OCI-LY1 (cell line): ENCODE measurements at regions not wholly inside any gene's neighbourhood (a gene's known extent, or its start where the extent isn't known, plus 50 kb on each side); places are given as distances from the start of the nearest gene placed in this dataset.

Experiments
- H2AFZ ChIP-seq: fragments of 200-600 bp; sonication (generic), shearing (Covaris generic); 2 replicates; pipeline ENCODE4 v1.6.0; 2014; ENCODE audit warnings: antibody characterized with exemption, mild to moderate bottlenecking, low read length
- H3F3A ChIP-seq: fragments of 200-600 bp; sonication (generic), shearing (Covaris generic); 2 replicates; pipeline ENCODE4 v1.6.0; 2014; ENCODE audit warnings: mild to moderate bottlenecking, antibody characterized with exemption, low read length, moderate library complexity; ENCODE audit not compliant: insufficient read depth
- H3K27ac ChIP-seq: fragments of 200-600 bp; sonication (generic); 2 replicates; pipeline ENCODE4 v1.5.1; 2014; ENCODE audit warnings: low read length, mixed run types, mild to moderate bottlenecking, low read depth; ENCODE audit not compliant: poor library complexity, severe bottlenecking
- H3K27me3 ChIP-seq: fragments of 200-600 bp; sonication (generic); 2 replicates; pipeline ENCODE4 v1.6.0; 2014; ENCODE audit warnings: antibody characterized with exemption, mild to moderate bottlenecking, low read length, moderate library complexity; ENCODE audit not compliant: insufficient read depth
- H3K36me3 ChIP-seq: fragments of 200-600 bp; sonication (generic); 2 replicates; pipeline ENCODE4 v1.6.1; 2014; ENCODE audit warnings: mild to moderate bottlenecking, antibody characterized with exemption, low read length, moderate library complexity, mixed read lengths; ENCODE audit not compliant: insufficient read depth
- H3K4me1 ChIP-seq: fragments of 200-600 bp; sonication (generic); 2 replicates; pipeline ENCODE4 v1.5.1; 2014; ENCODE audit warnings: mild to moderate bottlenecking, low read length, moderate library complexity; ENCODE audit not compliant: insufficient read depth, severe bottlenecking
- H3K4me2 ChIP-seq: fragments of 200-600 bp; sonication (generic), shearing (Covaris generic); 2 replicates; pipeline ENCODE4 v1.6.1; 2014; ENCODE audit warnings: low read length
- H3K4me3 ChIP-seq: fragments of 200-600 bp; sonication (generic); 2 replicates; pipeline ENCODE4 v1.5.1; 2014; ENCODE audit warnings: low read length, low read depth, mild to moderate bottlenecking, mixed read lengths; ENCODE audit not compliant: poor library complexity, severe bottlenecking
- H3K79me2 ChIP-seq: fragments of 200-600 bp; shearing (Covaris generic); 2 replicates; pipeline ENCODE4 v1.6.1; 2016; ENCODE audit warnings: mixed run types, low read length, mixed read lengths; ENCODE audit not compliant: insufficient read depth
- H3K9ac ChIP-seq: fragments of 200-600 bp; sonication (generic), shearing (Covaris generic); 2 replicates; pipeline ENCODE4 v1.6.1; 2014; ENCODE audit warnings: mild to moderate bottlenecking, low read length, mixed read lengths
- H3K9me2 ChIP-seq: fragments of 200-600 bp; sonication (generic), shearing (Covaris generic); 2 replicates; pipeline ENCODE4 v1.6.1; 2014; ENCODE audit warnings: low read depth, mild to moderate bottlenecking, low read length, mixed read lengths
- H3K9me3 ChIP-seq: fragments of 200-600 bp; shearing (Covaris generic); 2 replicates; pipeline ENCODE4 v1.6.1; 2014; ENCODE audit warnings: low read length, mixed read lengths
- H4K20me1 ChIP-seq: fragments of 200-600 bp; sonication (generic), shearing (Covaris generic); 2 replicates; pipeline ENCODE4 v1.6.0; 2016; ENCODE audit warnings: mild to moderate bottlenecking, low read length; ENCODE audit not compliant: insufficient read depth
- EZH2 ChIP-seq: fragments of 200-600 bp; sonication (generic), shearing (Covaris generic); IDR thresholded peaks from 2 replicates; pipeline ENCODE4 v1.8.0; 2017; ENCODE audit warnings: borderline replicate concordance, mixed run types, mild to moderate bottlenecking, antibody characterized with exemption, low read length, moderate library complexity, mixed read lengths
- TF ChIP-seq, protein P1 (sequence below): fragments of 200-600 bp; sonication (generic), shearing (Covaris generic); IDR thresholded peaks from 2 replicates; pipeline ENCODE4 v1.5.1; 2017; ENCODE audit warnings: mild to moderate bottlenecking, antibody characterized with exemption, low read length, moderate library complexity, mixed read lengths

DNA sequence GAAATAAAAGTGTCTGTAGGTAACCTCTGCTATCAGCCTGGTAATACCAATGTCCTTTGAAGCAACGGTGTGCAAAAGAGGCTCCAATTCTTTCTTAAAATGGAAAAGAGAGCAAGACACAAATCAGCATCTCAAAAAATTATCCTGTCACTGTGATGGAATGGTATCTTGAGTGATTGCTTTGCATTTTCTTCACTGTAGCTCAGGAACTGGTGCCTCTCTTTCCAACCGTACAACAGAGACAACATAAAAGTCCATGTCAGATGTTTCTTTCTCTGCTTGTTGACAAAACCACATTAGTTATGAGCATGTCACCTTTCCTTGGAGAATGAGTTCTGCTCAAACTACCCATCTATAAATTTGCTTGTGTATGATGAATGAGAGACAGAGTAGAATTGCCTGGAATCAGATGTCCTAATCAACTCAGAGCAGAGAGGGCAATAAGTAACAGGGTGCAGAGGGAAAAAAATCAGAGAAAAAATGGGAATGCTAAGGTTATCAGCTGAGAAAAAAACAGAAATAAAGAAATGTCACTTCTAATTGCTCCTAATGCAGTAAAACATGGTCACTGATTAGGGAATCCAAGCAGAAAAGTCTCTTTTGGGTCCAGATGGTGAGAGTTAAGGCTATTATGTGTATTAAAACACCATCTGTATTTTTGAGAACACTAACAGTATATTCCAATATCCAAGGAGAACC lies 465.0 kb upstream of the ATP2B1 start:
- Histone ChIP-seq H3K9me3 (no peaks in the 10 kb centered on the region), H3K9me2 (no peaks in the 10 kb centered on the region), H3K79me2 (no peaks in the 10 kb centered on the region), H3K36me3 (no peaks in the 10 kb centered on the region), H3K4me2 (no peak overlapping the region), H3K4me1 (no peaks in the 10 kb centered on the region), H3K27ac (no peak overlapping the region), H3K4me3 (no peak overlapping the region), H2AFZ (no peak overlapping the region), H3K9ac (no peak overlapping the region), H3K27me3 (no peaks in the 10 kb centered on the region), H4K20me1 (no peaks in the 10 kb centered on the region), H3F3A (no peaks in the 10 kb centered on the region)
- TF ChIP-seq, protein P1, sequence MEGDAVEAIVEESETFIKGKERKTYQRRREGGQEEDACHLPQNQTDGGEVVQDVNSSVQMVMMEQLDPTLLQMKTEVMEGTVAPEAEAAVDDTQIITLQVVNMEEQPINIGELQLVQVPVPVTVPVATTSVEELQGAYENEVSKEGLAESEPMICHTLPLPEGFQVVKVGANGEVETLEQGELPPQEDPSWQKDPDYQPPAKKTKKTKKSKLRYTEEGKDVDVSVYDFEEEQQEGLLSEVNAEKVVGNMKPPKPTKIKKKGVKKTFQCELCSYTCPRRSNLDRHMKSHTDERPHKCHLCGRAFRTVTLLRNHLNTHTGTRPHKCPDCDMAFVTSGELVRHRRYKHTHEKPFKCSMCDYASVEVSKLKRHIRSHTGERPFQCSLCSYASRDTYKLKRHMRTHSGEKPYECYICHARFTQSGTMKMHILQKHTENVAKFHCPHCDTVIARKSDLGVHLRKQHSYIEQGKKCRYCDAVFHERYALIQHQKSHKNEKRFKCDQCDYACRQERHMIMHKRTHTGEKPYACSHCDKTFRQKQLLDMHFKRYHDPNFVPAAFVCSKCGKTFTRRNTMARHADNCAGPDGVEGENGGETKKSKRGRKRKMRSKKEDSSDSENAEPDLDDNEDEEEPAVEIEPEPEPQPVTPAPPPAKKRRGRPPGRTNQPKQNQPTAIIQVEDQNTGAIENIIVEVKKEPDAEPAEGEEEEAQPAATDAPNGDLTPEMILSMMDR = no peak
- TF ChIP-seq EZH2 = no peak

DNA sequence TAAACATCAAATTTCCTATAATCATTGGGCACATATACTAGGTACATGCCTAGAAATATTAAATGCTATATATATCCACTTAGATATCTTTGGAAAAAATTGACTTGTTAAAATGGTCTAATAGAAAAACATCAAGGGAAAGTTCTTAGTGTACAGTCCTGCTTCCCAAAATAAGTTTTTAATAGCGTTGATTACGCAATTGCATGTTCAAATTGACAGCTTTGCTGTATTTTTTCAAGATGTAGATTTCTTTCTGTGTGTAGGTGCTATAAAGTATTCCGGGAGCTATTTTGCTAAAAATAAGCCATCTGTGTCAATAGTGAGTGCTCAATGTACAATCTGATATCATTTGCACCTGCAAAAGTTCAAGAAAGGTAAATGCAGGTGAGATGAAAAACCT lies 463.9 kb upstream of the ATP2B1 start:
- H3K27ac ChIP-seq = no peak overlapping the region

DNA sequence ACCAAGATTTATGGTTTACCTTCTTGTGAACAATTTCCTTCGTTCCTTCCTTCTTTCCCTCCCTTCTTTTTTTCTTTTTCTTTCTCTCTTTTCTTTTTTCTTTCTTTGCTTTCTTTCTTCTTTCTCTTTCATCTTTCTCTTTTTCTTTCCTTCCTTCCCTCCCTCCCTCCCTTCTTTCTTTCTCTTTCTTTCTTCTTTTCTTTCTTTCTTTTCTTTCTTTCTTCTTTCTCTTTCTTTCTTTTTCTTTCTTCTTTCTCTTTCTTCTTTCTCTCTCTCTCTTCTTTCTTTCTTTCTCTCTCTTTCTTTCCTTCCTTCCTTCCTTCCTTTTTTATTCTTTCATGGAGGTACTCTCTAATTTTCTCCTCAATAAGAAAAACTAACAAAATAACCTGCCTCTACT lies 462.1 kb upstream of the ATP2B1 start:
- Histone ChIP-seq H3K4me2 (no peak overlapping the region), H3K79me2 (no peaks in the 10 kb centered on the region), H3K27me3 (no peaks in the 10 kb centered on the region), H2AFZ (no peak overlapping the region), H3K9ac (no peak overlapping the region), H3K36me3 (no peaks in the 10 kb centered on the region), H3K4me1 (no peaks in the 10 kb centered on the region), H3K27ac (no peak overlapping the region), H3K9me2 (no peaks in the 10 kb centered on the region), H3K9me3 (no peaks in the 10 kb centered on the region), H3F3A (no peaks in the 10 kb centered on the region), H4K20me1 (no peaks in the 10 kb centered on the region), H3K4me3 (no peak overlapping the region)
- TF ChIP-seq EZH2 = no peak
- TF ChIP-seq, protein P1 = no peak

More for the DNA sequence above, 463.9 kb upstream of the ATP2B1 start:
- no peaks in the 10 kb centered on the region for H4K20me1 ChIP-seq
- H3K4me3 ChIP-seq = no peak overlapping the region
- no peaks in the 10 kb centered on the region for H3K9me3 ChIP-seq
- no peaks in the 10 kb centered on the region for H3K27me3 ChIP-seq
- TF ChIP-seq, protein P1 = no peak
- no peak for TF ChIP-seq EZH2
- H3K79me2 ChIP-seq = no peaks in the 10 kb centered on the region
- H3K36me3 ChIP-seq = no peaks in the 10 kb centered on the region
- no peak overlapping the region for H3K9ac ChIP-seq
- H2AFZ ChIP-seq = no peak overlapping the region
- no peaks in the 10 kb centered on the region for H3K4me1 ChIP-seq
- no peak overlapping the region for H3K4me2 ChIP-seq
- no peaks in the 10 kb centered on the region for H3F3A ChIP-seq
- no peaks in the 10 kb centered on the region for H3K9me2 ChIP-seq
